ENCODE measurements at regions not wholly inside any gene's neighbourhood (a gene's known extent, or its start where the extent isn't known, plus 50 kb on each side); places are given as distances from the start of the nearest gene placed in this dataset.

DNA sequence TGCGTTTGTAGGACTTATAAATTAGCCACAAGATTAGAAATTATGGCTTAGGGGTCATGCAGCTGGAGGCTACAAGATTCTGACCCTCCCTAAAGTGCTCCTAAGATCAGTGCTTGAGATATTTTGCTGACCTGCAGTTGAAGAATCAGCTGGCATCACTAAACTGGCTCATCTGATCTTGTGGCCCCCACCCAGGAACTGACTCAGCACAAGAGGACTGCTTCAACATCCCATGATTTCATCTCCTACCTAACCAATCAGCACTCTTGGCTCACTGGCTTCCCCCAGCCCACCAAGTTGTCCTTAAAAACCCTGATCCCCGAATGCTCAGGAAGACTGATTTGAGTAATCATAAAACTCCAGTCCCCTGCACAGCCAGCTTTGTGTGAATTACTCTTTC lies 86.4 kb upstream of the ERCC4 start:
- intact Hi-C loops (cut with DNase I), result no loop called here
- Histone ChIP-seq H3K4me1 (no peaks in the 10 kb centered on the region), H3K9me3 (no peaks in the 10 kb centered on the region), H3K27ac (no peak overlapping the region), H3K4me3 (no peak overlapping the region), H3K36me3 (replicated peaks in 1 of 2; ENCODE audit: insufficient read depth in 1 of 2, low read depth in 2 of 2) (no peaks in the 10 kb centered on the region), H3K27me3 (no peaks in the 10 kb centered on the region)
- no peak for TF ChIP-seq POLR2A (IDR thresholded peaks at IDR 0.05)
- TF ChIP-seq, protein P1, sequence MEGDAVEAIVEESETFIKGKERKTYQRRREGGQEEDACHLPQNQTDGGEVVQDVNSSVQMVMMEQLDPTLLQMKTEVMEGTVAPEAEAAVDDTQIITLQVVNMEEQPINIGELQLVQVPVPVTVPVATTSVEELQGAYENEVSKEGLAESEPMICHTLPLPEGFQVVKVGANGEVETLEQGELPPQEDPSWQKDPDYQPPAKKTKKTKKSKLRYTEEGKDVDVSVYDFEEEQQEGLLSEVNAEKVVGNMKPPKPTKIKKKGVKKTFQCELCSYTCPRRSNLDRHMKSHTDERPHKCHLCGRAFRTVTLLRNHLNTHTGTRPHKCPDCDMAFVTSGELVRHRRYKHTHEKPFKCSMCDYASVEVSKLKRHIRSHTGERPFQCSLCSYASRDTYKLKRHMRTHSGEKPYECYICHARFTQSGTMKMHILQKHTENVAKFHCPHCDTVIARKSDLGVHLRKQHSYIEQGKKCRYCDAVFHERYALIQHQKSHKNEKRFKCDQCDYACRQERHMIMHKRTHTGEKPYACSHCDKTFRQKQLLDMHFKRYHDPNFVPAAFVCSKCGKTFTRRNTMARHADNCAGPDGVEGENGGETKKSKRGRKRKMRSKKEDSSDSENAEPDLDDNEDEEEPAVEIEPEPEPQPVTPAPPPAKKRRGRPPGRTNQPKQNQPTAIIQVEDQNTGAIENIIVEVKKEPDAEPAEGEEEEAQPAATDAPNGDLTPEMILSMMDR (IDR thresholded peaks at IDR 0.05), result no peak
- DNase-seq (no peak), ATAC-seq (no peak)
- WGBS, 2 donors, result 42 to 54% methylated on average over 2 of the region's 2 CpGs

DNA sequence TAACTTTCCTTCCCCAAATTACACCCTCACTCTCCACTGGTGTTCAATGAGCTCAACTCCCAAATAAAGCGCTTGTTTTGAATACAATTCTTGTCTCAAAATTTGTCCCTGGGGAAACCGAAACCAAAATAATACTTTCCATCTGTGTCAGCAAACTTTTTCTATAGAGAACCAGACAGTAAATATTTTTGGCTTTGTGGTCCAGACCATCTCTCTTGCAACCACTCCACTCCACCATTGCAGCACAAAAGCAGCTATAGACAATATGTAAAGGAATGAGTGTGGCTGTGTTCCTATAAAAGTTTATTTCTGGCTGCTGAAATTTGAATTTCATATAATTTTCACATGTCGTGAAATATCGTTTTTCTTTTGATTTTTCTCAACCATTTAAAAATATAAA lies 84.6 kb upstream of the ERCC4 start:
- no peaks in the 10 kb centered on the region for H3K4me1 ChIP-seq
- no peak overlapping the region for H3K4me3 ChIP-seq
- no peaks in the 10 kb centered on the region for H3K36me3 ChIP-seq (replicated peaks in 1 of 2; ENCODE audit: insufficient read depth in 1 of 2, low read depth in 2 of 2)
- no peaks in the 10 kb centered on the region for H3K27me3 ChIP-seq
- ATAC-seq, result no peak
- no peak overlapping the region for H3K27ac ChIP-seq
- DNase-seq, result no peak
- 67 to 73% methylated on average over 4 of the region's 4 CpGs for WGBS, 2 donors
- intact Hi-C loops (cut with DNase I), result no loop called here
- no peak for TF ChIP-seq POLR2A (IDR thresholded peaks at IDR 0.05)
- TF ChIP-seq, protein P1 (IDR thresholded peaks at IDR 0.05), result no peak
- no peaks in the 10 kb centered on the region for H3K9me3 ChIP-seq

DNA sequence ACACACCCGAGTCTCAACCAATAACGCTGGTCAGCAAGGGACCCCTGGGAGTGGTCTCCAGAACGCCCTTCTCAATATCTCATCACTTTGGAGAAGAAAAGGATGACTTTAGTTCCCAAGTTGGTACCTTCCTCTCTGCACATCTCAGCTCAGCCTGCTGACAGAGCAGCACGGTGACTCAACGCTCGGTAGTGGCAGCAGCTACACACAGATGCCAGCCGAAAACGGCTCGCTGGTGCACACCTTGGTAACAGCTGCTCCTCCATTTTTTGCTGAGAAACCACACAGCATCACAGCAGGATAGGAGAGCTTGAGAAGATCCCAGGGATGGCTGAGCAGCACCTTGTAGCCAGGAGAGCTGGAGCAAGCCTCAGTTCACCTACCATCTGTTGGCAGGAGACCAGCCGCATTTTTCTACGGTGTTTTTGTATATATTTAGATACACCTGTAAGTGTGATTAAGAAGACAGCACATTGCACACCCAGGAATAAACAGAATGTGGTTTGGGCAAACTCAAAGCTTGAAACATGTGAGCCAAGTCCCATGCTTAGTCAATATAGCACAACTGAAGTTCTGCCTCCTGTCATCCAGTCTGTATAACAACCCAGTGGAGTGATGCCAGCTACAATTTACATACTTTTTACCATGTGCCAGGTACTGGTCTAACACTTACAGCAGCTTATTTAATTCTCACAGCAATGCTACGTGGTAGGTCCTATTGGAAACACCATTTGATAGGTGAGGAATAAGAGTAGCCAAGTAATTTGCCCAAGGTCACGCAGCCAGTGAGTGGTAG lies 83.8 kb upstream of the ERCC4 start:
- no peak overlapping the region for H3K27ac ChIP-seq
- H3K36me3 ChIP-seq (replicated peaks in 1 of 2; ENCODE audit: insufficient read depth in 1 of 2, low read depth in 2 of 2), result no peaks in the 10 kb centered on the region
- DNase-seq, result no peak
- no peaks in the 10 kb centered on the region for H3K27me3 ChIP-seq
- WGBS, 2 donors, result 76 to 80% methylated on average over 13 of the region's 13 CpGs
- intact Hi-C loops (cut with DNase I), result no loop called here
- no peak for TF ChIP-seq POLR2A (IDR thresholded peaks at IDR 0.05)
- TF ChIP-seq, protein P1 (IDR thresholded peaks at IDR 0.05), result no peak
- ATAC-seq, result no peak
- no peaks in the 10 kb centered on the region for H3K9me3 ChIP-seq
- H3K4me1 ChIP-seq, result no peaks in the 10 kb centered on the region
- no peak overlapping the region for H3K4me3 ChIP-seq

DNA sequence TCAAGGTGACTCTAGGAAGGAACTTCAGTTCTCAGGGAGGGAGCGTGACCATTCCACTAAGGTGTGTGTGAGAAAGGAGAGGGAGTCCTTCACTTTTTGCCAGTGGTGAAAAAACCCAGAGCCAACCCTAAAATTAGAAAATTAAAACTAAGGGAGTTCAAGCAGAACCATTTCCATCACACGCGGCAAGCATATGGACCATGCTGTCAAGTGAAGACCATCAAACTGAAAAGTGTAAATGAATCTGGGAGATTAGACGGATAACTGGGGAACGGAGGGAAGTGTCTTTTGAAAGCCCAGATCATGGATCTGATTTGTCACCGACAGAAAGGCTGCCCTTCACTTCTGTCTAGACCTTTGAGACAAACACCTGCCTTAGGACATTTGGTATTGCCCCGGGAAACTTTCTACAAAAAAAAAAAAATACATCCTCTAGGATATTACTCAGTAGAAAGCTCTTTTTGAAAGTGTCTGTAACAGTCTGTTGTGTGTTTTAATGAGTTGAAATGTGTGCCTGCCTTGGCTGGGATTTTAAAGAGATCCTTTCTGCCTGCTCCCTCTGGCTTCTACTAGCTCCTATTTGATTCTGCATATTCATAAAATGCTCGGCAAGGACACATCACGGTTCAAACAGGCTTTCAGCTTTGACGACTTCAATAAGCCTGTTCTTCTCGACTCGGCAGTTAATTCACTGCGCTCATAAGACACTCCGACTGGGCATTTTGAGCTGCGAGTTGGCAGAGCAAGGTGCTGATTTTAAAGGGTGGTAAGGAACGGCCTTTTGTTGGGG lies 81.4 kb upstream of the ERCC4 start:
- peaks cover 0 to 4% of the 10 kb centered on the region in 2 donors for H3K27me3 ChIP-seq
- ATAC-seq (no peak), DNase-seq (no peak)
- no peak overlapping the region for H3K27ac ChIP-seq
- H3K4me1 ChIP-seq, result no peaks in the 10 kb centered on the region
- no peak for TF ChIP-seq POLR2A (IDR thresholded peaks at IDR 0.05)
- TF ChIP-seq, protein P1 (IDR thresholded peaks at IDR 0.05), result no peak
- WGBS, 2 donors, result 75 to 80% methylated on average over 16 of the region's 16 CpGs
- H3K4me3 ChIP-seq, result no peak overlapping the region
- intact Hi-C loops (cut with DNase I), result no loop called here
- H3K9me3 ChIP-seq, result no peaks in the 10 kb centered on the region
- no peaks in the 10 kb centered on the region for H3K36me3 ChIP-seq (replicated peaks in 1 of 2; ENCODE audit: insufficient read depth in 1 of 2, low read depth in 2 of 2)
